ENCODE measurements at regions not wholly inside any gene's neighbourhood (a gene's known extent, or its start where the extent isn't known, plus 50 kb on each side); places are given as distances from the start of the nearest gene placed in this dataset.

DNA sequence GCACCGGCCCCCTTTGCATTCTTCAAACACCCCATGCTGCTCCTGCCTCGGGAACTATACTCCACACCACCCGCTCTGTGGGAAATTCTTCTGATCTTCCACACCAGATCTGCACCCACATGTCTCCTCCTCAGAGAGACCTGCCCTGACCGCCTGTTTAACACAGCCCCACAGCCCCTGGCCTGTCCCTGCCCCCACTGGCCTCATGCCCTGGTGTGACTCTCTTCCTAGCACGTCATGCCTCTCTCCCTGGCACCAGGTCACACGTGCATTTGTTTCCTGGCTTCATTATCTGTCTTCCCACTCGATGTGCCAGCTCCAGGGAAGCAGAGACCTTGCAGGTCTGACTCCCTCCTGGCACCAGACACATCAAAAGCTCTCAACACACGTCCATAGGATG lies 79.6 kb downstream of the ANKRD60 start:
- TF ChIP-seq, protein P1, sequence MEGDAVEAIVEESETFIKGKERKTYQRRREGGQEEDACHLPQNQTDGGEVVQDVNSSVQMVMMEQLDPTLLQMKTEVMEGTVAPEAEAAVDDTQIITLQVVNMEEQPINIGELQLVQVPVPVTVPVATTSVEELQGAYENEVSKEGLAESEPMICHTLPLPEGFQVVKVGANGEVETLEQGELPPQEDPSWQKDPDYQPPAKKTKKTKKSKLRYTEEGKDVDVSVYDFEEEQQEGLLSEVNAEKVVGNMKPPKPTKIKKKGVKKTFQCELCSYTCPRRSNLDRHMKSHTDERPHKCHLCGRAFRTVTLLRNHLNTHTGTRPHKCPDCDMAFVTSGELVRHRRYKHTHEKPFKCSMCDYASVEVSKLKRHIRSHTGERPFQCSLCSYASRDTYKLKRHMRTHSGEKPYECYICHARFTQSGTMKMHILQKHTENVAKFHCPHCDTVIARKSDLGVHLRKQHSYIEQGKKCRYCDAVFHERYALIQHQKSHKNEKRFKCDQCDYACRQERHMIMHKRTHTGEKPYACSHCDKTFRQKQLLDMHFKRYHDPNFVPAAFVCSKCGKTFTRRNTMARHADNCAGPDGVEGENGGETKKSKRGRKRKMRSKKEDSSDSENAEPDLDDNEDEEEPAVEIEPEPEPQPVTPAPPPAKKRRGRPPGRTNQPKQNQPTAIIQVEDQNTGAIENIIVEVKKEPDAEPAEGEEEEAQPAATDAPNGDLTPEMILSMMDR (IDR thresholded peaks at IDR 0.05) = no peak
- TF ChIP-seq POLR2A (IDR thresholded peaks at IDR 0.05) = no peak
- TF ChIP-seq EP300 (IDR thresholded peaks at IDR 0.05) = no peak

Measured in tibial nerve (tissue), 4 donors.